A172 (cell line): ENCODE measurements at regions not wholly inside any gene's neighbourhood (a gene's known extent, or its start where the extent isn't known, plus 50 kb on each side); places are given as distances from the start of the nearest gene placed in this dataset.

Experiments
- DNase-seq: peaks from one replicate; pipeline ENCODE4 v3.0.0-alpha.2; 2015; ENCODE audit warnings: low spot score

DNA sequence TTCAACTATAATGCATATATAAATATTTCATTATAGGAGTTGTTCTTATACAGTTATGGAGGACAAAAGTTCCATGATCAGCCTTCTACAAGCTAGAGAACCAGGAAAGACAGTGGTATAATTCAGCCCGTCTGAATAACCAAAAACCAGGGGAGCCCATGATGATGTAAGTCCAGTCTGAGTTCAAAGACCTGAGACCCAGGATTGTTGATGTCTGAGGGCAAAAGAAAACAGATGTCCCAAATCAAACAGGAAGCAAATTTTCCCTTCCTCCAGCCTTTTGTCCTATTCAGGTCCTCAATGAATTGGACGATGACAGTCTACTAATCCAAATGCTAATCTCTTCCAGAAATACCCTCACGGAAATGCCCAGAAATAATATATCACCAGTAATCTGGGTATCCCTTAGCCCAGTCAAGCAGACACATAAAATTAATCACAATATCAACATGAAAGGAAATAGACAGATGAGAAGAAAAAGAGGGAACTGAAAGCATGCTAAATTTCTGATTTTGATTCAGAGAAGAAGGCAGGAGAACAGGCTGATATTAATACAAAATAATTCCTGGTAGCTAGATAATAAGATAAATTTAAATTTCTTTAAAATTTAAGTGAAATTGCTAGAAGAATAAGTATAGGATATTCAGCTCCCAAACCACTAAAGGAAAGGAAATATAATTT is 255.6 kb upstream of the CTAGE1 start:
- no peak for DNase-seq

GRCh38 chr18:22674272-22674671 is 256.6 kb upstream of the CTAGE1 start:
- DNase-seq = peak; percentile 86

DNA sequence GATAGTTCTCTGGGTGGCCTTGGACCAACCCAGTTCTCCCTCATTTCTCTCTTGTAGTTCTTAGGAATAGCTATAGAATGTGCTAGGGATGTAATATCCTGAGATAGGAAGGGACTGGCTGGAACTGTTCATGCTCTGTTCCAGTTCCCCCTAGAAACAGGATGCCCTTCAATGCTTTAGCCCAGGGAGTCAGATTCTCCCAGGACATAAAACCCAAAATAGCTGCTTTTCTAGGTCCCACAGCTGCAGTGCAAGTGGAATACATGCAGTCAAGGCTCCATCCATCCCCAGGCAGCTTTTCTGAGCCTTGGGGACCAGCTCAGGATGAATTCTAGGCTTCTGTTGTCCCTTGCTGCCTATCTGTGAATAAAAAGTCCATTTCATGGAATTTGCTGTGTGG is 257.3 kb upstream of the CTAGE1 start:
- no peak for DNase-seq

GRCh38 chr18:22676423-22676822 is 256.7 kb upstream of the RBBP8 start:
- DNase-seq = no peak

DNA sequence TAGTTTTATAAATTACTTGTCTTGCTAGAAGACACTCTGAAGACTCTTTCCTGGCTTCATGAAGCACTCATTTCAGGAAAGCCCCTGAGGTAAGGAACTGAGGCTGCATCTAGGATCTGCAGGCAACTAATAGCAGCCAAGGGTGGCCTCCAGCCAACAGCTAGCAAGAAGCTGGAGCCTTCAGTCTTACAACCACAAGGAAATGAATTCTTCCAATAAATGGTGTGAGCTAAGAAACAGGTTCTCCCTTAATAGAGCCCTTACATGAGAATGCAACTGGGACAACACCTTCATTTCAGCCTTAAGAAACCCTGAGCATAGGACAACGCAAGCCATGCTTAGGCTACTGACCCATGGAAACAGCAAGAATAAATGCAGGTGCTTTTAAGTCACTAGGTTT is 254.6 kb upstream of the RBBP8 start:
- DNase-seq = no peak

GRCh38 chr18:22680944-22681343 is 252.2 kb upstream of the RBBP8 start:
- no peak for DNase-seq

GRCh38 chr18:22681908-22682307 is 251.2 kb upstream of the RBBP8 start:
- DNase-seq = no peak

DNA sequence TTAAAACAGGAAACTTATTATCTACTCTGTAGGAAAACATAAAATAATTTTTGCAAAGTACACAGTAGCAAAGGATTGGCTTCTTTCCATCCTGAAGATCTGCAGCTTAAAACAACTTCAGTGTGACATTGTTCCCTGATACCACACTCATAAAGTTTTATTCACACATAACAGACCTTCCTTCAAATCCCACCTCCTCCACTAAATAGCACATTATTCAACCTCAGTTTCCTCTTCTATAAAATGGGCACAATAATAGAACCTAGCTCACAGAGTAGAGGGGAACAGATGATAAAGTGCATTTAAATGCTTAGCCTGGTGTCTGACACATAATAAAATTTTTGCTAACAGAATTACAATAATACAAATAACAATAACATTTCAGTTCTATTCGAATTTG is 250.4 kb upstream of the RBBP8 start:
- no peak for DNase-seq

DNA sequence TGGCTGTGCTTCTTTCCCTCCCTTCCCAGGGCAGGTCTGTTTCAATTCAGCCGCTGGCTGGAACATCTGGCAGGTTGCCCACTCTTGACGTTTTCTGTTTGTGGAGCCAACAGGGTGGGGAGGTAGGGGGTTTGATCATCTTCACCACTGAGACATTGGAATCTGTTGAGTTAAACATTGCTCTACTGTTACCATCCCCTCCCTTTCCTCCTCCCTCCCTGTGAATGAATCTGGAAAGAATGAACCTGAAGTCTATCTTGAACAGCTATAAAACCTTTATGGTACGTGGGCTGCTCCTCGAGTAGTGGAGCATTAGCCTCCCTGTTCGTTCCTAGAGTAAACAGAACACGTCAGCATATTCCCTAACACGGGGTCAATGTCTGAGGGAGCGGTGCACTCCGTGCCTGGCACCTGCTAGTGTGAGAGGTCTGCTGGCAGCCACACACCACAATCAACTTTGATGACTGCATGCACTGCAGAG is 249.9 kb upstream of the RBBP8 start:
- no peak for DNase-seq

DNA sequence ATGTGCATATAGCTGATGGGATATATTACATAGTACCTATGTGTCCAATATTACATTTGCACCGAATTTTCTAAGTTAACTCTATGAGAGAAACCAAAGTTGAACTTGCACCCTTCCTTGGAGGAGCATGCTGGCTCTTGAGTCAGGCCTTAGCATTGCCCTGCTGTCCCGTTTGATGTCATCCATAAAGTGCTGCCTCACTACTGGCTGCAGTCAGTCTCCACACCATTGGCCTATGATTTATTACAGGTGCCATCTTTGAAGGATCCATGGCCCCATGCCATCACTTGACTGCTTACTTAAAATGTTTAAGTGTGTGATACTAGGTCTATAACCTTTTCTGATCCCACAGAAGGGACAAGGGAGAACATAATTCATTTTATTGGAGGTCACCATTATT is 249.3 kb upstream of the RBBP8 start:
- no peak for DNase-seq

GRCh38 chr18:22684268-22684667 is 248.9 kb upstream of the RBBP8 start:
- DNase-seq = no peak

GRCh38 chr18:22685788-22686187 is 247.3 kb upstream of the RBBP8 start:
- DNase-seq = no peak

DNA sequence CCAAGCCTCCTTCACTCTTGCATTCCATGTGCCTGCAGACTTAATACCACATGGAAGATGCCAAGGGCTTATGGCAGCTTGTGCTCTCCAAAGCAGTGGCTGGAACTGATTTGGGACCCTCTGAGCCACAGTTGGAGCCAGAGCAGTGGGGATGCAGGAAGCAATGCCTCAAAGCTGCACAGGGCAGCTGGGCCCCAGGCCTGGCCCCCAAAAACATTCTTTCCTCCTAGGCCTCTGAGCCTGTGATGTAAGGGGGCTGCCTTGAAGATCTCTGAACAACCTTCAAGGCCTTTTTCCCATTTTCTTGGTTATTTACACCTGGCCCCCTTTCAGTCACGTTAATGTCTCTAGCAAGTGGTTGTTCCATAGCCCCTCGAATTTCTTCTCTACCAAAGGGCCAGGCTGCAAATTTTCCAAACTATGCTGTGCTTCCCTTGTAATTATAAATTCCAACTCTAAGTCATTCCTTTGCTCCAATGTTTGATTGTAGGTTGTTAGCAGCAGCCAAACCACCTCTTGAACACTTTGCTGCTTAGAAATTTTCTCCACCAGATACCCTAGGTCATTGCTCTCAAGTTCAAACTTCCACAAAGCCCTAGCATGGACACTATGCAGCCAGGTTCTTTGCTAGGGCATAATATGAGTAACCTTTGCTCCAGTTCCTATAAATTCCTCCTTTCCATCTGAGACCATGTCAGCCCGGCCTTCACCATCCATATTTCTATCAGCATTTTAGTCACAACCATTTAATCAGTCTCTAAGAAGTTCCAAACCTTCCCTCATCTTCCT is 245.0 kb upstream of the RBBP8 start:
- DNase-seq = no peak

- no peak for DNase-seq
Measured at GRCh38 chr18:22688877-22689496, 244.1 kb upstream of the RBBP8 start.

- no peak for DNase-seq
Measured at GRCh38 chr18:22689712-22690111, 243.4 kb upstream of the RBBP8 start.

GRCh38 chr18:22690556-22690955 is 242.6 kb upstream of the RBBP8 start:
- DNase-seq = no peak

DNA sequence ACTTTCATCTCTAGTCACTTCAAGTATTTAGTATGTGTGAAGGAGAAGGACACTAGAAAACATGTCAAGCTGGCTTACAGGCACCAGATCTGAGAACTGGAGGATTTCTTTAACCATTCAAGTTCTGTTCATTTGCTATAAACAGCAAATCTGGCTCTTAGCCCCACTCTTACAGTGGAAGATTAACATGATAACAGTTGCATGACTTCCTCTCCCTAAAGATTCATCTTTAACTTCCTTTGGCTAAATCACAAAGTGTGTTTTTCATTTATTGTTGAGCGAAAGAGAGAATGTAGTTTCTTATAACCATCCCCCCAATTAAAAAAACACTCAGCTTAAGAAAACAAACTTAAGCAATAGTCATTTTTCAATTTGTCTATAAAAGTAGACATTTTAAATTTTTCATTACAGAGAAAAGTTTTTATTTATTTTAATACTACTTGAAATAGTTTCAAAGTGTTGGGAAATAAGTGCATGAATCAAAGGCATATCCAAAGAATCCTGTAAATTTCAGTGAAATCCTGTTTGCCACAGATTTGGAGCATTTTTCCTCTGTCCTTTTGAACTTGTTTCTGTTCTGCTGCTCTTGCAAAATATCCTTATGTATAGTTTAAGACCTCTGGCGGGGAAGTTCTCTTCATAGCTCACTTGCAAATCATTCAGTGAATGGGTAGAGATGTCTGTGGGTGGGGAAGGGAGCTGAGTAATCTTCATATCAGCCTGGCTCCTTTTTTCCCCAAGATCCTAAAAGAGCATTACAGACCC is 241.0 kb upstream of the RBBP8 start:
- no peak for DNase-seq

GRCh38 chr18:22694954-22695353 is 238.2 kb upstream of the RBBP8 start:
- peak; percentile 96 for DNase-seq

DNA sequence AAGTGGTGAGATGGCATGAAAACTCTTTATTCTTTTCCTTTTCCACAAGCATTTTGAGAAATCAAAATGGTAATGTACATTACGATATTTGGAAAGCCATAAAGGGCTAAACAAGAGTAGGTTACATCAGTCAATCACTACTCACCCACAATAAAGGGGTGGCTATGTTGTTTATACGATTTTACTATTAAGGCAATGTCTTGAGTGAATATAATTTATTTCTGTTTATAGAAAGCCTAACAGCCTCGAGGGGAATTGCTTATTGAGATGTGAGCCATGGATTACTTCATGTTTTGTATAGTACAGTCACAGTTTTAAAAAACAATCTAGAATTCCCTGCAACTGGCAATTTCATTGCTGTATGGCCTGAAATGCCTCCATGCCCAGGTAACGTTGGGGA is 237.5 kb upstream of the RBBP8 start:
- no peak for DNase-seq

- DNase-seq = no peak
Measured at GRCh38 chr18:22697561-22697960, 235.6 kb upstream of the RBBP8 start.

DNA sequence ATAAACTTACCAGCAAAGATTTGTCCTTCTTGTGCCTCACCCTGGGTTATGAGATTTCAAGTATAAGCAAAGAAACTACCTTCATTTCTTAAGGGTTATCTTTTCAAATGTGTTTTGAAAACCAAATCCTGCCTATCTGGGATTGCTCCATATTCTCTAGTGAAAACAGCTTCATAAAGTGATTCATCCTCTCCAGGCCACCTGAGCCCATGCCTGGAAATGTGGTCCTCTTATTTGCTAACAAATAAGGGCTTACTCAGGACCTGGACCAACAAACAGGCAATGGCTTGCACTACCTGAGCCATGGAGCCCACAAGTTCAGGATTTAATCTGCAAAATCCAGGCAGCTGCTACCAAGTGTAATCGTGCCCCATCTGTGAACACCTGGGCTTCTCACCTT is 234.4 kb upstream of the RBBP8 start:
- DNase-seq = no peak

DNA sequence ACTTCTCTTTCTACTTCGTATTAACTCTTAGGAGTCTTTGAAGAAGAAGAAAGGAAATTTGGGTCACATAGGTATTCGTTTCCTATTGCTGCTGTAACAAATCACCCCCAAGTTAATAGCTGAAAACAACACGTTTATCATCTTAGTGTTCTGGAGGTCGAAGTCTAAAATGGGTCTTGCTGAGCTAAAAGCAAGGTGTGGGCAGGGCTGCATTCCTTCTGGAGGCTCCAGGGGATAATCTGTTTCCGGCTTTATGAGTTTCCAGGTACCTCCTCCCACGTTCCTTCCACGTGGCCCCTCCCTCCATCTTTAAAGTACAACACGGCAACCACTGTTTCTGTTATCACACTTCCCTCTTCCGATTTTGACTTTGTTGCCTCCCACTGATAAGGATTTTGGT is 233.5 kb upstream of the RBBP8 start:
- no peak for DNase-seq
